HG02973 (cell line): ENCODE measurements at regions not wholly inside any gene's neighbourhood (a gene's known extent, or its start where the extent isn't known, plus 50 kb on each side); places are given as distances from the start of the nearest gene placed in this dataset.

ENCODE experiments used
- ATAC-seq: cut with Tn5 transposase; IDR thresholded peaks from one replicate; pipeline ENCODE4 v1.9.1; 2021; ENCODE audit warnings: moderate library complexity; ENCODE audit not compliant: unreplicated experiment

- no peak for ATAC-seq
Measured at GRCh38 chr22:46065691-46066454, 84.5 kb upstream of the PPARA start.

GRCh38 chr22:46066691-46067090 is 83.6 kb upstream of the PPARA start:
- no peak for ATAC-seq

GRCh38 chr22:46067159-46068111 is 82.9 kb upstream of the PPARA start:
- ATAC-seq: no peak

GRCh38 chr22:46068181-46068592 is 82.1 kb upstream of the PPARA start:
- no peak for ATAC-seq

- ATAC-seq: no peak
Measured at GRCh38 chr22:46068593-46069491, 81.5 kb upstream of the PPARA start.

GRCh38 chr22:46069521-46070214 is 80.7 kb upstream of the PPARA start:
- ATAC-seq: no peak

GRCh38 chr22:46070215-46070802 is 80.0 kb upstream of the PPARA start:
- ATAC-seq: no peak

GRCh38 chr22:46070803-46071450 is 79.4 kb upstream of the PPARA start:
- ATAC-seq: no peak

GRCh38 chr22:46071451-46072109 is 78.7 kb upstream of the PPARA start:
- ATAC-seq: no peak

GRCh38 chr22:46072110-46072881 is 78.0 kb upstream of the PPARA start:
- ATAC-seq: no peak

GRCh38 chr22:46072981-46073682 is 77.2 kb upstream of the PPARA start:
- ATAC-seq: no peak

- ATAC-seq: no peak
Measured at GRCh38 chr22:46073683-46074504, 76.4 kb upstream of the PPARA start.

GRCh38 chr22:46074771-46075551 is 75.4 kb upstream of the PPARA start:
- no peak for ATAC-seq

GRCh38 chr22:46075764-46076531 is 74.4 kb upstream of the PPARA start:
- ATAC-seq: no peak

GRCh38 chr22:46076651-46077339 is 73.5 kb upstream of the PPARA start:
- no peak for ATAC-seq
